ENCODE measurements at regions not wholly inside any gene's neighbourhood (a gene's known extent, or its start where the extent isn't known, plus 50 kb on each side); places are given as distances from the start of the nearest gene placed in this dataset.

DNA sequence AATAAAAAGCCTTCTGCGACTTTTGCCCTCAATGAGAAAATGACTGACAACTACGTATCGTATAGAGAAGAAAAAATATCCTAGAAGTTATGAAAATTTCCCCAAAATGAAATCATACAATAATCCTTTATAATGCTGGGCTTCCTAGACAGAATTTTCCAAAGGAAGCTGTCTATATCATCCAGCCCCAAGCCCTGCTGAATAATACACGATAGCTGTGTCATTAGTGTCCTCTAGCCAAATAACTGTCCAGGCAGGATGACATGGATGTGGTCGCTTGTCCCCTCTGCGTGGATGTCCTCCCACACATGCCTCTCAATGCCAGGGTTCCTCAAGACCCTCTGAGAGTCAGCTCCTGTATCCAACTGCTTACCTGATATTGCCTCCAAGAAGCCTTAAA, 61.7 kb upstream of the ECHDC3 start:
- no peak for ATAC-seq (ENCODE audit: insufficient read depth, low read depth)

DNA sequence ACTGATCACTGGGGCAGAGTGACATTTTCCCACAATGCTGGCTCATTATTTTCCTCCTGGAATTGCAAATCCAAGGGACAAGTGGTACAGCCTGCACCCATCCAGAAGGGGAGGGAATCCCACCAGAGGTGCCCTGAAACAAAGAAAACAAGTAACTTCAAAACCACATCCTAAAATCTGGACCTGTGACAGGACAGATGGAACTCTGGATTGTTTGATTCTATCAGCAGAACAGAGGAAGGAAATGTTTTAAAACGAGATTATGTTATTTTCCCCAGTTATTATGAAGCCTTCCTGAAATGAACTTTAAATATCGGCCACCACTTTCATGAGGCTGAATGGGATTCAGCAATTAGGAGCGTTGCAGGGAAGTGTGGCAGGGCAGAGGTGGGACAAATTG, 62.2 kb upstream of the ECHDC3 start:
- Histone ChIP-seq H3K9ac (ENCODE audit: low read depth, low read length) (no peak overlapping the region), H3K79me2 (ENCODE audit: insufficient read depth, low read length) (no peaks in the 10 kb centered on the region), H3K4me1 (ENCODE audit: insufficient read depth, low read length) (peaks cover 14% of the 10 kb centered on the region), H2AFZ (ENCODE audit: low read depth, low read length) (no peak overlapping the region), H3K4me2 (ENCODE audit: insufficient read depth, low read length) (no peak overlapping the region), H3K27ac (ENCODE audit: low read length) (no peak overlapping the region), H4K20me1 (ENCODE audit: insufficient read depth, low read length) (no peaks in the 10 kb centered on the region), H3K27me3 (ENCODE audit: insufficient read depth, low read length, poor library complexity) (peaks cover 3% of the 10 kb centered on the region), H3K36me3 (ENCODE audit: insufficient read depth, low read length) (no peaks in the 10 kb centered on the region), H3K4me3 (ENCODE audit: low read depth in 1 of 2, low read length in 2 of 2) (no peak overlapping the region), H3K9me3 (ENCODE audit: insufficient read depth, low read length, severe bottlenecking) (no peaks in the 10 kb centered on the region)
- no peak for DNase-seq
- TF ChIP-seq EZH2 (IDR thresholded peaks at IDR 0.05; ENCODE audit: borderline replicate concordance, low read depth, low read length, severe bottlenecking) (no peak), CTCF (IDR thresholded peaks at IDR 0.05; ENCODE audit: borderline replicate concordance, extremely low read depth, low read length, poor library complexity, severe bottlenecking) (no peak)
- no peak for ATAC-seq (ENCODE audit: insufficient read depth, low read depth)

More for the DNA sequence above, 61.7 kb upstream of the ECHDC3 start:
- Histone ChIP-seq H3K4me3 (ENCODE audit: low read depth in 1 of 2, low read length in 2 of 2) (no peak overlapping the region), H3K9ac (ENCODE audit: low read depth, low read length) (no peak overlapping the region), H2AFZ (ENCODE audit: low read depth, low read length) (no peak overlapping the region), H4K20me1 (ENCODE audit: insufficient read depth, low read length) (no peaks in the 10 kb centered on the region), H3K27me3 (ENCODE audit: insufficient read depth, low read length, poor library complexity) (peaks cover 3% of the 10 kb centered on the region), H3K27ac (ENCODE audit: low read length) (no peak overlapping the region), H3K79me2 (ENCODE audit: insufficient read depth, low read length) (no peaks in the 10 kb centered on the region), H3K36me3 (ENCODE audit: insufficient read depth, low read length) (no peaks in the 10 kb centered on the region), H3K4me2 (ENCODE audit: insufficient read depth, low read length) (no peak overlapping the region), H3K9me3 (ENCODE audit: insufficient read depth, low read length, severe bottlenecking) (no peaks in the 10 kb centered on the region), H3K4me1 (ENCODE audit: insufficient read depth, low read length) (peaks cover 19% of the 10 kb centered on the region)
- no peak for DNase-seq
- TF ChIP-seq CTCF (IDR thresholded peaks at IDR 0.05; ENCODE audit: borderline replicate concordance, extremely low read depth, low read length, poor library complexity, severe bottlenecking): no peak
- TF ChIP-seq EZH2 (IDR thresholded peaks at IDR 0.05; ENCODE audit: borderline replicate concordance, low read depth, low read length, severe bottlenecking): no peak

GRCh38 chr10:11678074-11678793, 63.9 kb upstream of the ECHDC3 start:
- Histone ChIP-seq H3K4me1 (ENCODE audit: insufficient read depth, low read length) (no peaks in the 10 kb centered on the region), H3K4me2 (ENCODE audit: insufficient read depth, low read length) (no peak overlapping the region), H3K4me3 (ENCODE audit: low read depth in 1 of 2, low read length in 2 of 2) (no peak overlapping the region), H3K36me3 (ENCODE audit: insufficient read depth, low read length) (no peaks in the 10 kb centered on the region), H3K9ac (ENCODE audit: low read depth, low read length) (no peak overlapping the region), H2AFZ (ENCODE audit: low read depth, low read length) (no peak overlapping the region), H3K27me3 (ENCODE audit: insufficient read depth, low read length, poor library complexity) (peaks cover 3% of the 10 kb centered on the region), H3K9me3 (ENCODE audit: insufficient read depth, low read length, severe bottlenecking) (no peaks in the 10 kb centered on the region), H4K20me1 (ENCODE audit: insufficient read depth, low read length) (no peaks in the 10 kb centered on the region), H3K79me2 (ENCODE audit: insufficient read depth, low read length) (no peaks in the 10 kb centered on the region), H3K27ac (ENCODE audit: low read length) (no peak overlapping the region)
- TF ChIP-seq EZH2 (IDR thresholded peaks at IDR 0.05; ENCODE audit: borderline replicate concordance, low read depth, low read length, severe bottlenecking): no peak
- TF ChIP-seq CTCF (IDR thresholded peaks at IDR 0.05; ENCODE audit: borderline replicate concordance, extremely low read depth, low read length, poor library complexity, severe bottlenecking): no peak
- ATAC-seq (ENCODE audit: insufficient read depth, low read depth) (peak; percentile 48; the same call in 1 of the 3 replicates), DNase-seq (peak; percentile 21)

Data from DND-41 (cell line).